ENCODE measurements at regions not wholly inside any gene's neighbourhood (a gene's known extent, or its start where the extent isn't known, plus 50 kb on each side); places are given as distances from the start of the nearest gene placed in this dataset.

DNA sequence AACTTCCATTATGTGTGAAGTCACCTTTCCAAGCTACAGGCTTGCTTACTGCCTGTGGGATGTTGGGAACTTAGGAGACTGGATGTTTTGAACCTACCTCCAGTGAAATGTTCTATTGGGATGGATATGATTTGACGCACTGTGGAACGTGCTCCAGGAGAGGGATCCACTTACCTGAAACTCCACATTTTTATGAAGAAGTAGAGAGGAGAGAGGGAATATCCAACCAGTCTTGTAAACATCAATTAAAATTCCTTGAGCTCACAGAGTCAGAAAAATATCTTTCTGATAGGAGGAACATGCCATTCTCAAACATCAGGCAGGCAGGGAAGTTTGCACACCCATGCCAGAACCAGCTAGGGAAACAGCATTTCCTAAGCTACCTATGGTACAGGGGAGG, 91.1 kb upstream of the MAOA start:
- 86% methylated on average over 2 of the region's 2 CpGs for WGBS
- TF ChIP-seq, protein P1, sequence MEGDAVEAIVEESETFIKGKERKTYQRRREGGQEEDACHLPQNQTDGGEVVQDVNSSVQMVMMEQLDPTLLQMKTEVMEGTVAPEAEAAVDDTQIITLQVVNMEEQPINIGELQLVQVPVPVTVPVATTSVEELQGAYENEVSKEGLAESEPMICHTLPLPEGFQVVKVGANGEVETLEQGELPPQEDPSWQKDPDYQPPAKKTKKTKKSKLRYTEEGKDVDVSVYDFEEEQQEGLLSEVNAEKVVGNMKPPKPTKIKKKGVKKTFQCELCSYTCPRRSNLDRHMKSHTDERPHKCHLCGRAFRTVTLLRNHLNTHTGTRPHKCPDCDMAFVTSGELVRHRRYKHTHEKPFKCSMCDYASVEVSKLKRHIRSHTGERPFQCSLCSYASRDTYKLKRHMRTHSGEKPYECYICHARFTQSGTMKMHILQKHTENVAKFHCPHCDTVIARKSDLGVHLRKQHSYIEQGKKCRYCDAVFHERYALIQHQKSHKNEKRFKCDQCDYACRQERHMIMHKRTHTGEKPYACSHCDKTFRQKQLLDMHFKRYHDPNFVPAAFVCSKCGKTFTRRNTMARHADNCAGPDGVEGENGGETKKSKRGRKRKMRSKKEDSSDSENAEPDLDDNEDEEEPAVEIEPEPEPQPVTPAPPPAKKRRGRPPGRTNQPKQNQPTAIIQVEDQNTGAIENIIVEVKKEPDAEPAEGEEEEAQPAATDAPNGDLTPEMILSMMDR (IDR thresholded peaks at IDR 0.05; ENCODE audit: low read depth, low read length, missing input control): peak; percentile 14
- TF ChIP-seq JUND (IDR thresholded peaks at IDR 0.05) (no peak), RAD21 (IDR thresholded peaks at IDR 0.05) (peak; percentile 53 to 68), FOXA1 (IDR thresholded peaks at IDR 0.05) (no peak)
- H3K36me3 ChIP-seq (ENCODE audit: control insufficient read depth in 4 of 4, insufficient read depth in 3 of 4, low read depth in 1 of 4, low read length in 3 of 4): no peaks in the 10 kb centered on the region
- DNase-seq (ENCODE audit: low spot score): no peak
- H3K27me3 ChIP-seq (ENCODE audit: control insufficient read depth in 4 of 4, insufficient read depth in 4 of 4, low read length in 3 of 4): no peaks in the 10 kb centered on the region
- H3K9ac ChIP-seq (ENCODE audit: low read depth in 1 of 2, low read length in 2 of 2): no peak overlapping the region
- H3K4me3 ChIP-seq (ENCODE audit: low read depth in 1 of 3, low read length in 3 of 3): no peak overlapping the region
- no peak overlapping the region for H3K27ac ChIP-seq (ENCODE audit: low read depth in 1 of 2, low read length in 2 of 2)
- no peaks in the 10 kb centered on the region for H3K9me3 ChIP-seq (ENCODE audit: control insufficient read depth in 4 of 4, low read length in 3 of 4)
- no peaks in the 10 kb centered on the region for H3K4me1 ChIP-seq (ENCODE audit: control insufficient read depth in 4 of 4, insufficient read depth in 4 of 4, low read length in 3 of 4)

DNA sequence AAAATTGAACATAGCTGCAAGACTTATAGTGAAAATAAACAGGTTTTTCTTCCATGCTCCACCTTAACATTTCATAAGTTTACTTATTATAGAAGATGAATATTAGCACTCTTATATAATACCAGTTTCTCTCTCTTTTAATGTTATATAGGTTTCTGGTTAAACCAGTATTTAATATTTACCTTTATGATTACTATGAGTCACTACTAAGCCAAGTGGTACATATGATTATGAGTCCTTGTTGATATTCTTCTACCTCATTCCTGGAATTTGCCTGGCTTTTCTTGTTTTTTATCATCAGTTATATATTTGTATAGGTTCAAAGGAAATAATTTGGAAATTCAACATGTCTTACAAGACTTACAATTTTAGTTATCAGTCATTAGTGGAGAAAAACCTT, 89.9 kb upstream of the MAOA start:
- Histone ChIP-seq H3K4me3 (ENCODE audit: low read depth in 1 of 3, low read length in 3 of 3) (no peak overlapping the region), H3K9me3 (ENCODE audit: control insufficient read depth in 4 of 4, low read length in 3 of 4) (no peaks in the 10 kb centered on the region), H3K36me3 (ENCODE audit: control insufficient read depth in 4 of 4, insufficient read depth in 3 of 4, low read depth in 1 of 4, low read length in 3 of 4) (no peaks in the 10 kb centered on the region), H3K27me3 (ENCODE audit: control insufficient read depth in 4 of 4, insufficient read depth in 4 of 4, low read length in 3 of 4) (no peaks in the 10 kb centered on the region), H3K4me1 (ENCODE audit: control insufficient read depth in 4 of 4, insufficient read depth in 4 of 4, low read length in 3 of 4) (no peaks in the 10 kb centered on the region), H3K9ac (ENCODE audit: low read depth in 1 of 2, low read length in 2 of 2) (no peak overlapping the region), H3K27ac (ENCODE audit: low read depth in 1 of 2, low read length in 2 of 2) (no peak overlapping the region)
- no peak for TF ChIP-seq FOXA1 (IDR thresholded peaks at IDR 0.05)
- TF ChIP-seq SP1 (IDR thresholded peaks at IDR 0.05): no peak
- TF ChIP-seq, protein P1 (IDR thresholded peaks at IDR 0.05; ENCODE audit: low read depth, low read length, missing input control): no peak
- TF ChIP-seq JUND (IDR thresholded peaks at IDR 0.05): no peak
- no peak for TF ChIP-seq FOXA2 (IDR thresholded peaks at IDR 0.05)
- no peak for TF ChIP-seq NR2F2 (IDR thresholded peaks at IDR 0.05)
- TF ChIP-seq, protein P2, sequence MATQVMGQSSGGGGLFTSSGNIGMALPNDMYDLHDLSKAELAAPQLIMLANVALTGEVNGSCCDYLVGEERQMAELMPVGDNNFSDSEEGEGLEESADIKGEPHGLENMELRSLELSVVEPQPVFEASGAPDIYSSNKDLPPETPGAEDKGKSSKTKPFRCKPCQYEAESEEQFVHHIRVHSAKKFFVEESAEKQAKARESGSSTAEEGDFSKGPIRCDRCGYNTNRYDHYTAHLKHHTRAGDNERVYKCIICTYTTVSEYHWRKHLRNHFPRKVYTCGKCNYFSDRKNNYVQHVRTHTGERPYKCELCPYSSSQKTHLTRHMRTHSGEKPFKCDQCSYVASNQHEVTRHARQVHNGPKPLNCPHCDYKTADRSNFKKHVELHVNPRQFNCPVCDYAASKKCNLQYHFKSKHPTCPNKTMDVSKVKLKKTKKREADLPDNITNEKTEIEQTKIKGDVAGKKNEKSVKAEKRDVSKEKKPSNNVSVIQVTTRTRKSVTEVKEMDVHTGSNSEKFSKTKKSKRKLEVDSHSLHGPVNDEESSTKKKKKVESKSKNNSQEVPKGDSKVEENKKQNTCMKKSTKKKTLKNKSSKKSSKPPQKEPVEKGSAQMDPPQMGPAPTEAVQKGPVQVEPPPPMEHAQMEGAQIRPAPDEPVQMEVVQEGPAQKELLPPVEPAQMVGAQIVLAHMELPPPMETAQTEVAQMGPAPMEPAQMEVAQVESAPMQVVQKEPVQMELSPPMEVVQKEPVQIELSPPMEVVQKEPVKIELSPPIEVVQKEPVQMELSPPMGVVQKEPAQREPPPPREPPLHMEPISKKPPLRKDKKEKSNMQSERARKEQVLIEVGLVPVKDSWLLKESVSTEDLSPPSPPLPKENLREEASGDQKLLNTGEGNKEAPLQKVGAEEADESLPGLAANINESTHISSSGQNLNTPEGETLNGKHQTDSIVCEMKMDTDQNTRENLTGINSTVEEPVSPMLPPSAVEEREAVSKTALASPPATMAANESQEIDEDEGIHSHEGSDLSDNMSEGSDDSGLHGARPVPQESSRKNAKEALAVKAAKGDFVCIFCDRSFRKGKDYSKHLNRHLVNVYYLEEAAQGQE (IDR thresholded peaks at IDR 0.05): no peak
- no peak for TF ChIP-seq EGR1 (IDR thresholded peaks at IDR 0.05; ENCODE audit: low read depth in 2 of 2)
- TF ChIP-seq RXRA (IDR thresholded peaks at IDR 0.05): no peak
- TF ChIP-seq, protein P3, sequence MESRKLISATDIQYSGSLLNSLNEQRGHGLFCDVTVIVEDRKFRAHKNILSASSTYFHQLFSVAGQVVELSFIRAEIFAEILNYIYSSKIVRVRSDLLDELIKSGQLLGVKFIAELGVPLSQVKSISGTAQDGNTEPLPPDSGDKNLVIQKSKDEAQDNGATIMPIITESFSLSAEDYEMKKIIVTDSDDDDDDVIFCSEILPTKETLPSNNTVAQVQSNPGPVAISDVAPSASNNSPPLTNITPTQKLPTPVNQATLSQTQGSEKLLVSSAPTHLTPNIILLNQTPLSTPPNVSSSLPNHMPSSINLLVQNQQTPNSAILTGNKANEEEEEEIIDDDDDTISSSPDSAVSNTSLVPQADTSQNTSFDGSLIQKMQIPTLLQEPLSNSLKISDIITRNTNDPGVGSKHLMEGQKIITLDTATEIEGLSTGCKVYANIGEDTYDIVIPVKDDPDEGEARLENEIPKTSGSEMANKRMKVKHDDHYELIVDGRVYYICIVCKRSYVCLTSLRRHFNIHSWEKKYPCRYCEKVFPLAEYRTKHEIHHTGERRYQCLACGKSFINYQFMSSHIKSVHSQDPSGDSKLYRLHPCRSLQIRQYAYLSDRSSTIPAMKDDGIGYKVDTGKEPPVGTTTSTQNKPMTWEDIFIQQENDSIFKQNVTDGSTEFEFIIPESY (IDR thresholded peaks at IDR 0.05): no peak
- TF ChIP-seq, protein P4, sequence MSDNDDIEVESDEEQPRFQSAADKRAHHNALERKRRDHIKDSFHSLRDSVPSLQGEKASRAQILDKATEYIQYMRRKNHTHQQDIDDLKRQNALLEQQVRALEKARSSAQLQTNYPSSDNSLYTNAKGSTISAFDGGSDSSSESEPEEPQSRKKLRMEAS (IDR thresholded peaks at IDR 0.05): no peak
- no peak for TF ChIP-seq RAD21 (IDR thresholded peaks at IDR 0.05)
- TF ChIP-seq HNF4G (IDR thresholded peaks at IDR 0.05): no peak
- no peak for TF ChIP-seq GABPA (IDR thresholded peaks at IDR 0.05 in 1 of 2, conservative IDR thresholded peaks at IDR 0.05 in 1 of 2)
- TF ChIP-seq HNF4A (conservative IDR thresholded peaks at IDR 0.05): no peak
- no peak for TF ChIP-seq YY1 (IDR thresholded peaks at IDR 0.05)
- TF ChIP-seq TAF1 (conservative IDR thresholded peaks at IDR 0.05): no peak
- TF ChIP-seq, protein P5, sequence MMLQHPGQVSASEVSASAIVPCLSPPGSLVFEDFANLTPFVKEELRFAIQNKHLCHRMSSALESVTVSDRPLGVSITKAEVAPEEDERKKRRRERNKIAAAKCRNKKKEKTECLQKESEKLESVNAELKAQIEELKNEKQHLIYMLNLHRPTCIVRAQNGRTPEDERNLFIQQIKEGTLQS (IDR thresholded peaks at IDR 0.05): no peak
- DNase-seq (ENCODE audit: low spot score): no peak

All from liver (tissue), 8 donors.